OCI-LY7 (cell line): ENCODE measurements at regions not wholly inside any gene's neighbourhood (a gene's known extent, or its start where the extent isn't known, plus 50 kb on each side); places are given as distances from the start of the nearest gene placed in this dataset.

Source experiments
- BruUV-seq: library from RNA; stranded (reverse); fragments of 400-500 nt; replicated peaks from 2 replicates; lab custom pipeline; 2021; lab: Mats Ljungman, UMichigan
- CTCF ChIA-PET: fragments of 300-600 bp; sonication (Branson Sonifier 250); formaldehyde crosslinking; loops from one replicate; lab custom pipeline; 2022; ENCODE audit warnings: antibody characterized with exemption; ENCODE audit not compliant: unreplicated experiment; lab: Charles Lee
- POLR2A ChIA-PET: fragments of 300-600 bp; sonication (Branson Sonifier 250); formaldehyde crosslinking; loops from one replicate; lab custom pipeline; 2022; ENCODE audit warnings: antibody characterized with exemption; lab: Charles Lee
- DNase-seq: peaks from one replicate; pipeline ENCODE4 v3.0.0-alpha.2; 2015; ENCODE audit warnings: low spot score
- H2AFZ ChIP-seq: fragments of 200-600 bp; sonication (generic), shearing (Covaris generic); 2 replicates; pipeline ENCODE4 v1.6.1; 2014; ENCODE audit warnings: mild to moderate bottlenecking, antibody characterized with exemption, low read length, moderate library complexity
- H3K27ac ChIP-seq: fragments of 200-600 bp; sonication (generic); 2 replicates; pipeline ENCODE4 v1.5.1; 2014; ENCODE audit warnings: mixed run types, low read depth, mild to moderate bottlenecking, moderate library complexity, low read length, inconsistent platforms; ENCODE audit not compliant: poor library complexity, severe bottlenecking
- H3K36me3 ChIP-seq: fragments of 200-600 bp; sonication (generic); 2 replicates; pipeline ENCODE4 v1.6.1; 2014; ENCODE audit warnings: mild to moderate bottlenecking, antibody characterized with exemption, low read length, moderate library complexity, mixed read lengths; ENCODE audit not compliant: insufficient read depth
- H3K4me1 ChIP-seq: fragments of 200-600 bp; sonication (generic); 2 replicates; pipeline ENCODE4 v1.5.1; 2014; ENCODE audit warnings: mild to moderate bottlenecking, low read length; ENCODE audit not compliant: insufficient read depth, poor library complexity, severe bottlenecking
- H3K4me2 ChIP-seq: fragments of 200-600 bp; sonication (generic); 2 replicates; pipeline ENCODE4 v1.6.1; 2014; ENCODE audit warnings: mild to moderate bottlenecking, low read length
- H3K4me3 ChIP-seq: fragments of 200-600 bp; sonication (generic); 2 replicates; pipeline ENCODE4 v1.5.1; 2014; ENCODE audit warnings: mild to moderate bottlenecking, low read depth, low read length; ENCODE audit not compliant: poor library complexity, severe bottlenecking
- H3K79me2 ChIP-seq: fragments of 200-600 bp; sonication (generic); 2 replicates; pipeline ENCODE4 v1.6.1; 2016; ENCODE audit warnings: low read depth, mild to moderate bottlenecking, low read length, moderate library complexity, mixed read lengths; ENCODE audit not compliant: insufficient read depth
- H3K9me2 ChIP-seq: fragments of 200-600 bp; sonication (generic); 2 replicates; pipeline ENCODE4 v1.6.1; 2016; ENCODE audit warnings: mild to moderate bottlenecking, low read length, mixed read lengths; ENCODE audit not compliant: insufficient read depth
- H3K9me3 ChIP-seq: fragments of 200-600 bp; sonication (generic); 2 replicates; pipeline ENCODE4 v1.6.1; 2014; ENCODE audit warnings: mild to moderate bottlenecking, mixed run types, low read length, mixed read lengths
- H4K20me1 ChIP-seq: fragments of 200-600 bp; sonication (generic); 2 replicates; pipeline ENCODE4 v1.6.1; 2014; ENCODE audit warnings: mild to moderate bottlenecking, antibody characterized with exemption, low read length, moderate library complexity, mixed read lengths; ENCODE audit not compliant: insufficient read depth
- EZH2phosphoT487 ChIP-seq: fragments of 200-600 bp; sonication (generic); IDR thresholded peaks from 2 replicates; pipeline ENCODE4 v1.6.1; 2018; ENCODE audit warnings: low read depth, borderline replicate concordance, mild to moderate bottlenecking, mixed run types, antibody characterized with exemption, low read length, moderate library complexity, mixed read lengths
- intact Hi-C: fragments of 100-400 bp; cut with micrococcal nuclease; formaldehyde crosslinking; loops from one replicate; pipeline ENCODE4 v1.10.0; 2022; ENCODE audit not compliant: unreplicated experiment
- TF ChIP-seq, protein P1 (sequence below): fragments of 200-600 bp; sonication (generic); conservative IDR thresholded peaks from 2 replicates; pipeline ENCODE4 v1.5.1; 2014; ENCODE audit warnings: mild to moderate bottlenecking, antibody characterized with exemption, low read length, moderate library complexity, mixed read lengths

GRCh38 chr17:77887464-77888241, 70.8 kb upstream of the TNRC6C start:
- ChIA-PET POLR2A (interaction anchor here (0.6 to 2.3 kb wide), 3 partner anchors 70 to 868 kb away, joined by 3 to 8 read pairs (median 3); partner anchors contain the start of gene TNRC6C), CTCF (interaction anchor here (0.5 kb wide), 1 partner anchor 20 kb away, joined by 4 read pairs; no protein-coding TSS in a partner anchor)
- DNase-seq: peak; percentile 33
- Histone ChIP-seq H3K4me3 (peak overlapping the region; percentile 43), H4K20me1 (no peaks in the 10 kb centered on the region), H3K36me3 (no peaks in the 10 kb centered on the region), H3K4me2 (peak overlapping the region; percentile 60), H3K4me1 (peaks cover 50% of the 10 kb centered on the region), H3K9me3 (no peaks in the 10 kb centered on the region), H3K27ac (no peak overlapping the region), H2AFZ (no peak overlapping the region), H3K79me2 (no peaks in the 10 kb centered on the region), H3K9me2 (no peaks in the 10 kb centered on the region)
- intact Hi-C loops: no loop called here
- no TSS peak for BruUV-seq
- TF ChIP-seq, protein P1, sequence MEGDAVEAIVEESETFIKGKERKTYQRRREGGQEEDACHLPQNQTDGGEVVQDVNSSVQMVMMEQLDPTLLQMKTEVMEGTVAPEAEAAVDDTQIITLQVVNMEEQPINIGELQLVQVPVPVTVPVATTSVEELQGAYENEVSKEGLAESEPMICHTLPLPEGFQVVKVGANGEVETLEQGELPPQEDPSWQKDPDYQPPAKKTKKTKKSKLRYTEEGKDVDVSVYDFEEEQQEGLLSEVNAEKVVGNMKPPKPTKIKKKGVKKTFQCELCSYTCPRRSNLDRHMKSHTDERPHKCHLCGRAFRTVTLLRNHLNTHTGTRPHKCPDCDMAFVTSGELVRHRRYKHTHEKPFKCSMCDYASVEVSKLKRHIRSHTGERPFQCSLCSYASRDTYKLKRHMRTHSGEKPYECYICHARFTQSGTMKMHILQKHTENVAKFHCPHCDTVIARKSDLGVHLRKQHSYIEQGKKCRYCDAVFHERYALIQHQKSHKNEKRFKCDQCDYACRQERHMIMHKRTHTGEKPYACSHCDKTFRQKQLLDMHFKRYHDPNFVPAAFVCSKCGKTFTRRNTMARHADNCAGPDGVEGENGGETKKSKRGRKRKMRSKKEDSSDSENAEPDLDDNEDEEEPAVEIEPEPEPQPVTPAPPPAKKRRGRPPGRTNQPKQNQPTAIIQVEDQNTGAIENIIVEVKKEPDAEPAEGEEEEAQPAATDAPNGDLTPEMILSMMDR: no peak
- TF ChIP-seq EZH2phosphoT487: 0 out of 2 replicates have a peak, but pooled peaks have one; percentile 74

GRCh38 chr17:77888242-77889134, 70.0 kb upstream of the TNRC6C start:
- Histone ChIP-seq H3K4me3 (peak overlapping the region; percentile 43), H3K36me3 (no peaks in the 10 kb centered on the region), H3K9me3 (no peaks in the 10 kb centered on the region), H3K79me2 (no peaks in the 10 kb centered on the region), H3K4me2 (peak overlapping the region; percentile 60), H2AFZ (no peak overlapping the region), H3K4me1 (peaks cover 50% of the 10 kb centered on the region), H3K9me2 (no peaks in the 10 kb centered on the region), H3K27ac (no peak overlapping the region), H4K20me1 (no peaks in the 10 kb centered on the region)
- intact Hi-C loops: no loop called here
- BruUV-seq: no TSS peak
- ChIA-PET CTCF (no interaction called here), POLR2A (interaction anchor here (0.6 to 0.8 kb wide), 2 partner anchors 70 to 867 kb away, joined by 3 read pairs; partner anchors contain the start of gene TNRC6C)
- no peak for DNase-seq
- TF ChIP-seq, protein P1: no peak
- TF ChIP-seq EZH2phosphoT487: 0 out of 2 replicates have a peak, but pooled peaks have one; percentile 70
